GM10266 (cell line): ENCODE measurements at regions not wholly inside any gene's neighbourhood (a gene's known extent, or its start where the extent isn't known, plus 50 kb on each side); places are given as distances from the start of the nearest gene placed in this dataset.

Source experiments
- DNase-seq: peaks from one replicate; pipeline ENCODE4 v3.0.0; 2012; ENCODE audit errors: extremely low spot score
- CTCF ChIP-seq: IDR thresholded peaks from 2 replicates; pipeline ENCODE4 v1.5.1; 2012; ENCODE audit warnings: mild to moderate bottlenecking, low read depth; ENCODE audit not compliant: control insufficient read depth, insufficient read depth; ENCODE audit errors: missing control alignments

DNA sequence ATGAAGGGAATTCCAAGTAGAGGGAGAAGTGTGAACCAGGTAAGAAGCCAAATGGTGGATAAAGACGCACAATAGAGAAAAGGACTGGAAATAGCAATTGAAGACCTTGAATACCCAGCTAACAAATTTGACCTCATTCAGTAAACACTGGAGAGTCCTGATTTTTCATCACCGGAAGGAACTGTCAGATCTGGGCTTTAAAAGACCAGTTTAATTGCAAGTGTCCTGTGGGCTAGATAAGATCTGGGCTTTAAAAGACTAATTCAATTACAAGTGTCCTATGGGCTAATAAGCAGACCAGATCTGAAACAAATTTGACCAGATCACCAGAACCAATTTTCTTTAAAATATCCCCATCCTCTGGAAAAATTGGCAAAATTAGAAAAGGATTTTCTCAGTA is 380.0 kb downstream of the ACTL7B start:
- TF ChIP-seq CTCF, result no peak

DNA sequence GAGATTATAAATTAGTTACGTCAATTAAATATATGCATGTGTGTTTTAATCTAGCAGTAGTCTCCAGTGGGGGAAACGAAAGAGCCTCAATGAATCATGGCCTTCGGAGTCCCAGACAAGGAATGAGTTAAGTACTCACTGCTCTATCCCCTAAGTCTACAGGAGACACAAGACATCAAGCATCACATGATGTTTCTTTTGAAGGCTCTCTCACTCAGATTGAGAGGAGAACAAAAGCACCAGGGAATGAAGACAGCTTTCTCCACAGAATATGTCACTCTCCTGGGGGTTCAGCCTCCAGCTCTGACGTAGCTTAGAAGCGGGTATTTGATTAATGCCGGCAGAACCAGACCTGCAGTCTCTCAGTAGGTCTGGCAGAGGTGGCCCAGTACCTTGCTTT is 381.4 kb downstream of the ACTL7B start:
- no peak for TF ChIP-seq CTCF
- DNase-seq, result no peak

More for the DNA sequence above, 380.0 kb downstream of the ACTL7B start:
- no peak for DNase-seq

GRCh38 chr9:108473209-108474112 is 382.3 kb downstream of the ACTL7B start:
- no peak for DNase-seq
- no peak for TF ChIP-seq CTCF

- DNase-seq, result no peak
- TF ChIP-seq CTCF, result no peak
Observed at GRCh38 chr9:108469654-108470053, 386.1 kb downstream of the ACTL7B start.

GRCh38 chr9:108468364-108468763 is 387.4 kb downstream of the ACTL7B start:
- peak; percentile 11 for DNase-seq
- peak; percentile 47 for TF ChIP-seq CTCF

DNA sequence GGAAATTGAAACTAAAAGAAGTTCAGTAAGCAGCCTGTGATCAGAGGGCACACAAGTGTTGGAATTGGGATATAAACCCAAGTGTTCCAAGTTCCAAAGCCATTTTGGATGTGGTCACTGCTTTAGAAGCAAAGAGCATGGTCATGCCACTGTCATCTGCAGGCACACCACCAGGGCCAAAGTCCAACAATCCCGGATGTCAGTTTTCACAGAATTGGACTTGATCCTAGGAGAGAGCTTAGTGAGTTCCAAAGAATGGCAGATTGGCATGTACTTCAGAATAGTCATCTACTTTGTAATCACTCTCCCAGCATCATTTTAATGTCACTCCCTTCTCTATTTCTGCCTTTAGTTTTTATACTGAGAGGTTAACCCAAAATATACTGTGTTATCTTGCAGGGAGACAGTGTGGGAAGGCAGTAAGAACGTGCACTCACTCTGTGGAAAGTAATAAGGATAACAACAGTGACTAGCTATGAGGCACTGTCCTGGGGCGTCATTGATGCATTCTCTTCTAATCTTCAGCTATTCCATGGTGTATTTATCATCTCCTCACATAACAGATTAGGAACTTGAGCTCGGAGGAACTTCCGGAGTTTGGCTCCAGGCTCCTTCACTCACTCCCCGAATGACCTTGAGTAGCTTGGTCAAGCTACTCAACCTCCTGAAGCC is 388.0 kb downstream of the ACTL7B start:
- DNase-seq, result no peak
- no peak for TF ChIP-seq CTCF

- no peak for TF ChIP-seq CTCF
- DNase-seq, result no peak
Observed at GRCh38 chr9:108467161-108467560, 388.6 kb downstream of the ACTL7B start.
